B cell (primary cell): ENCODE measurements at regions not wholly inside any gene's neighbourhood (a gene's known extent, or its start where the extent isn't known, plus 50 kb on each side); places are given as distances from the start of the nearest gene placed in this dataset.

Experiments
- ATAC-seq: fragments of 200-7000 bp; cut with Tn5 transposase; one replicate; pipeline ENCODE4 v1.10.0; 2021; ENCODE audit warnings: low read depth, mild to moderate bottlenecking, moderate number of reproducible peaks, moderate library complexity
- CTCF ChIA-PET: fragments of 350-600 bp; sonication (Branson Sonifier 250); formaldehyde crosslinking; loops from one replicate; lab custom pipeline; 2021; ENCODE audit warnings: antibody characterized with exemption, inconsistent platforms; lab: Charles Lee
- POLR2A ChIA-PET: fragments of 350-600 bp; sonication (Branson Sonifier 250); formaldehyde crosslinking; loops from one replicate; lab custom pipeline; 2021; ENCODE audit warnings: antibody characterized with exemption; lab: Charles Lee
- DNase-seq: peaks from one replicate; pipeline ENCODE4 v3.0.0; 2013
- H2AFZ ChIP-seq: 2 replicates; pipeline ENCODE4 v1.6.1; 2012; ENCODE audit warnings: mild to moderate bottlenecking, low read depth, low read length; ENCODE audit not compliant: insufficient read depth, poor library complexity, severe bottlenecking
- H3K27ac ChIP-seq, 2 donors: 1 replicate in 1 of 2; 2 replicates in 1 of 2; pipeline ENCODE4 v1.5.1; 2012 to 2013; ENCODE audit warnings: low read length in 2 of 2, mild to moderate bottlenecking in 2 of 2, moderate library complexity in 1 of 2
- H3K27me3 ChIP-seq, 4 experiments: fragments of 200-600 bp in 1 of 4; sonication (generic) in 1 of 4; replicated peaks in 1 of 4; 1 replicate in 2 of 4; 2 replicates in 2 of 4; pipeline versions ENCODE4 v1.6.1 to v1.7.0; 2013 to 2016; ENCODE audit warnings: low read length in 3 of 4, mild to moderate bottlenecking in 2 of 4, mixed read lengths in 1 of 4, moderate library complexity in 1 of 4; ENCODE audit not compliant: insufficient read depth in 4 of 4, control insufficient read depth in 3 of 4; ENCODE audit errors: control extremely low read depth in 1 of 4
- H3K36me3 ChIP-seq, 2 experiments: replicated peaks in 1 of 2; 1 replicate in 1 of 2; 2 replicates in 1 of 2; pipeline versions ENCODE4 v1.6.1 to v1.7.1; 2013; ENCODE audit warnings: low read length in 1 of 2; ENCODE audit not compliant: insufficient read depth in 2 of 2, control insufficient read depth in 1 of 2; ENCODE audit errors: control extremely low read depth in 1 of 2, extremely low read depth in 1 of 2
- H3K4me1 ChIP-seq, 2 donors: fragments of 200-600 bp in 1 of 2; sonication (generic) in 1 of 2; 1 replicate in 1 of 2; 2 replicates in 1 of 2; pipeline versions ENCODE4 v1.5.1 to v1.6.1; 2013 to 2017; ENCODE audit warnings: low read length in 2 of 2; ENCODE audit not compliant: control insufficient read depth in 2 of 2, insufficient read depth in 2 of 2
- H3K4me2 ChIP-seq: replicated peaks from 2 replicates; pipeline ENCODE3; 2012; ENCODE audit warnings: mild to moderate bottlenecking, low read depth, low read length; ENCODE audit not compliant: poor library complexity, severe bottlenecking
- H3K4me3 ChIP-seq, 5 experiments: fragments of 200-600 bp in 1 of 5; sonication (generic) in 1 of 5; 1 replicate in 3 of 5; 2 replicates in 2 of 5; pipeline versions ENCODE4 v1.5.1 to v1.7.0; 2011 to 2016; ENCODE audit warnings: low read length in 4 of 5, mild to moderate bottlenecking in 4 of 5, low read depth in 2 of 5, control low read depth in 1 of 5, moderate library complexity in 1 of 5; ENCODE audit not compliant: insufficient read depth in 1 of 5; ENCODE audit errors: control extremely low read depth in 1 of 5, extremely low read depth in 1 of 5
- H3K79me2 ChIP-seq: fragments of 200-600 bp; sonication (generic); one replicate; pipeline ENCODE4 v1.6.0; 2016; ENCODE audit warnings: low read length; ENCODE audit not compliant: control insufficient read depth, insufficient read depth
- H3K9ac ChIP-seq: fragments of 200-600 bp; sonication (generic); 2 replicates; pipeline ENCODE4 v1.6.1; 2017; ENCODE audit warnings: mild to moderate bottlenecking, low read length, moderate library complexity
- H3K9me3 ChIP-seq, 3 donors: one replicate each; pipeline versions ENCODE4 v1.6.1 to v1.7.1; 2013; ENCODE audit warnings: low read length in 2 of 3; ENCODE audit not compliant: control insufficient read depth in 2 of 3, insufficient read depth in 1 of 3; ENCODE audit errors: control extremely low read depth in 1 of 3
- H4K20me1 ChIP-seq: 2 replicates; pipeline ENCODE4 v1.6.0; 2012; ENCODE audit warnings: mild to moderate bottlenecking, low read length; ENCODE audit not compliant: insufficient read depth, control insufficient read depth, poor library complexity, severe bottlenecking
- H3K27ac Mint-ChIP-seq: one replicate; pipeline ENCODE4 v1.8.0; 2021; ENCODE audit warnings: mixed read lengths
- H3K27me3 Mint-ChIP-seq: one replicate; pipeline ENCODE4 v1.8.0; 2021; ENCODE audit warnings: mixed read lengths
- H3K4me1 Mint-ChIP-seq: one replicate; pipeline ENCODE4 v1.8.0; 2021; ENCODE audit warnings: mixed read lengths
- H3K4me3 Mint-ChIP-seq: one replicate; pipeline ENCODE4 v1.8.0; 2021; ENCODE audit warnings: mixed read lengths
- H3K9me3 Mint-ChIP-seq: one replicate; pipeline ENCODE4 v1.8.0; 2022; ENCODE audit warnings: mixed read lengths; ENCODE audit not compliant: insufficient read depth
- CTCF ChIP-seq: fragments of 200-600 bp; IDR thresholded peaks from one replicate; pipeline ENCODE4 v1.8.0; 2022; ENCODE audit warnings: antibody characterized with exemption, mild to moderate bottlenecking
- EZH2 ChIP-seq: IDR thresholded peaks from 2 replicates; pipeline ENCODE4 v1.6.1; 2012; ENCODE audit warnings: borderline replicate concordance, low read depth, mild to moderate bottlenecking, moderate library complexity, low read length; ENCODE audit not compliant: insufficient read depth, poor library complexity, severe bottlenecking
- WGBS: methylation state at CpG from one replicate; pipeline ENCODE4 v1.1.5; 2013; ENCODE audit warnings: missing lambda C conversion rate; ENCODE audit not compliant: insufficient coverage; 5-methylcytosine and 5-hydroxymethylcytosine counted together
- intact Hi-C: fragments of 100-400 bp; cut with micrococcal nuclease; formaldehyde crosslinking; loops from one replicate; pipeline ENCODE4 v1.10.0; 2022

- Mint-ChIP-seq H3K4me3 (peak overlapping the region; percentile 95), H3K27ac (no peak overlapping the region), H3K4me1 (peaks cover 22% of the 10 kb centered on the region), H3K27me3 (peaks cover 26% of the 10 kb centered on the region), H3K9me3 (no peaks in the 10 kb centered on the region)
- TF ChIP-seq EZH2 (no peak), CTCF (peak; percentile 34)
- Histone ChIP-seq H3K4me3 (peak overlapping the region in 4 of 5 experiments; percentile 55 to 78 (median 59)), H3K4me2 (peak overlapping the region; percentile 97), H2AFZ (peak overlapping the region; percentile 84), H3K4me1 (peaks cover 20% of the 10 kb centered on the region in 2 donors), H3K27ac (no peak overlapping the region), H3K36me3 (no peaks in the 10 kb centered on the region), H3K27me3 (peaks cover 0 to 24% (median 12%) of the 10 kb centered on the region in 4 experiments), H3K9ac (peak overlapping the region; percentile 69), H3K79me2 (no peaks in the 10 kb centered on the region), H3K9me3 (peaks cover 0 to 4% (median 0%) of the 10 kb centered on the region in 3 donors), H4K20me1 (no peaks in the 10 kb centered on the region)
- under 1% methylated on average over 59 of the region's 59 CpGs for WGBS
- intact Hi-C loops, result loop anchor here (1.0 to 2.0 kb wide), 2 partner anchors 52 to 100 kb away; partner anchors contain the start of gene SOD1
- ATAC-seq (peak; percentile 88), DNase-seq (peak; percentile 93)
- POLR2A ChIA-PET, result interaction anchor here (0.6 to 0.9 kb wide), 2 partner anchors 11 to 15 kb away, joined by 4 to 11 read pairs; no protein-coding TSS in a partner anchor
- CTCF ChIA-PET, result interaction anchor here (0.7 to 2.4 kb wide), 5 partner anchors 23 to 427 kb away, joined by 3 to 15 read pairs (median 3); no protein-coding TSS in a partner anchor
Observed at GRCh38 chr21:31558962-31559367, 100.5 kb upstream of the SOD1 start.
